Motor neuron (in vitro differentiated cells): ENCODE measurements at regions not wholly inside any gene's neighbourhood (a gene's known extent, or its start where the extent isn't known, plus 50 kb on each side); places are given as distances from the start of the nearest gene placed in this dataset.
A peak's percentile ranks its signal among the peaks of the same experiment; 100 is the strongest.

Source experiments
- ATAC-seq, 8 experiments: fragments of 200-7000 bp; cut with Tn5 transposase; replicated peaks in 6 of 8; 2 replicates each; pipeline ENCODE4 v1.8.0; 2021; ENCODE audit warnings: mild to moderate bottlenecking in 8 of 8, moderate library complexity in 8 of 8
- H3K27ac ChIP-seq, 2 donors: fragments of 250-450 bp; sonication (Bioruptor Pico); 2 replicates each; pipeline ENCODE4 v1.9.0; 2021; ENCODE audit warnings: antibody characterized with exemption in 2 of 2, mild to moderate bottlenecking in 2 of 2, moderate library complexity in 1 of 2
- H3K4me1 ChIP-seq, 2 donors: fragments of 250-450 bp; sonication (Bioruptor Pico); replicated peaks in 1 of 2; 2 replicates each; pipeline ENCODE4 v1.6.1; 2021; ENCODE audit warnings: antibody characterized with exemption in 2 of 2, mild to moderate bottlenecking in 2 of 2, moderate library complexity in 1 of 2
- H3K4me3 ChIP-seq, 5 donors: fragments of 250-450 bp; sonication (Bioruptor Pico); 2 replicates each; pipeline ENCODE4 v1.9.0; 2021; ENCODE audit warnings: antibody characterized with exemption in 5 of 5, mild to moderate bottlenecking in 5 of 5, moderate library complexity in 4 of 5
- WGBS, 10 experiments: fragments of 450-650 bp; shearing (Covaris generic); methylation state at CpG; one replicate each; pipeline ENCODE4 v1.0.0; 2022; 5-methylcytosine and 5-hydroxymethylcytosine counted together
- in situ Hi-C, 9 experiments: fragments of 400-800 bp; cut with MboI; loops; one replicate each; pipeline ENCODE4 v1.15.0; 2021; ENCODE audit warnings: low sequenced_read_pairs in 9 of 9, low pct_unique_long_range_greater_than_20kb in 2 of 9; ENCODE audit not compliant: unreplicated experiment in 9 of 9

DNA sequence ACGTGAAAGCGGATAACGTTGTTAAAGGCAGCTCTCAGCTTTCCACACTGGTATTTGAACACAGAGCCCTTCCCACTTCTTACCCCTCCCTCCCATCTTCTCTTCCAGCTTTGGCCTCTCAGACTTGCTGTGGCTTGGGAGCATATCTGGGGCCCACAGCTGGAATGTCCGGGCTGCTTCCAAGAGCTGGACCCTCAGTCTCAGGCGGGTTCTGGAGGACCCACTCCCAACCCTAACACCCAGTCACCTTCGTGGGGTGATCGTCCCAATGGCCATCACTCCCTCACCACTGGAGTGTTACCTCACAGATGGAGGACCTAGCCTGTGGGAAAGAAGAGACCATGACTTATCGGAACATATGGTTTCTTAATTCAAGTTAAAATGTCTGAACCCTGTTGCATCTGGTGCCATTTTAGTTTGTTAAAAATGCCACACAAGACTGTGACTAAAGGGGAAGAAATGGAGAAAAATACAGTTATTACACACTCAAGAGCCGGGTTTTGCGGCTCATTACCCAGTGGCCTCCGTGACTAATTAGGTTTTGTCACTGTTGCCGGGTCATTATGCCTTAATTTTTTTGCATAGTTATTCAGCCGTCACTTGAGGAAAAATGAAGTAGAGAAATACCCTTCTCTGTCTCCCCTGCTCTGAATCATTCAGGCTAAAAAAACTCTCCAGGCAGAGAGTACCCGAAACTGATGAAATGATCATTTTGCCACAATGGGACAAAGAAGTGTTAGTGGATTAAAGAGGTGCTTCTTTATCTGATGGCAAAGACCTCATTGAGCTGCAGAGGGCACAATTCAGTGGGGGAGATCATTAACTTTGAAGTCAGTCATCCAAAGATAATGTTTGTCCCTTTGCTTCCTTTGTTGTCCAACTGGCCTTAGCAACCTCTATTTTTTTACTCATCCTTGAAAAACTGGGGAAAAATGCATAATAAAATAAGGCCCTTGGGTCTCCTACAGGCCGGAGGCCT is 87.2 kb upstream of the HTATIP2 start:
- peak in 3 of 8 experiments; percentile 44 to 80 (median 70) for ATAC-seq
- H3K4me1 ChIP-seq = peaks cover 0 to 3% of the 10 kb centered on the region in 2 donors
- H3K4me3 ChIP-seq = no peak overlapping the region
- in situ Hi-C loops = no loop called here
- WGBS, 10 experiments = 3 to 71% (median 48%) methylated on average over 1 to 9 of the region's 15 CpGs
- no peak overlapping the region for H3K27ac ChIP-seq

DNA sequence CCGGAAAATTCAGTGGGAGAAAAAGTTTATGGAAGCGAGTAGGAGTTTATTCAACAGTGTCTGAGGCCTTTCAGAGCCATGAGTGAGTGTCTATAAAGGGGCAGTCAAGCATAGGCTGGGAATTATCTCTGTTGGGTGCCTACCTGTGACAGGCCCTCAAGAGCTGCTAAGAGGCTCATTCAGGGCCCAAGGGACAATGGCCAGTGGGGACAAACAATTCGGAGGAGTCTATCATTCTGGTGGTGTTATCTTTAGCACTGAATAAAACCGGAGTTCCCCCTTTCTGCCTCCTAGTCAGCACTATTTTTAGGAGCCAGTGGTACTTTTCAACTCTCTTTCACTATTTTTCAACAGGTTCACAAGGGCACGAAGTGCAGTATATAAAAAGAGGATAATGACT is 89.5 kb upstream of the HTATIP2 start:
- ATAC-seq = peak in 2 of 8 experiments; percentile 38 to 63
- Histone ChIP-seq H3K27ac (no peak overlapping the region), H3K4me3 (no peak overlapping the region), H3K4me1 (peaks cover 0 to 3% of the 10 kb centered on the region in 2 donors)
- in situ Hi-C loops = no loop called here
- WGBS, 10 experiments = 0 to 44% (median 8%) methylated on average over 1 to 5 of the region's 5 CpGs; no CpG with 5 or more reads in 1 of the 10 experiments

DNA sequence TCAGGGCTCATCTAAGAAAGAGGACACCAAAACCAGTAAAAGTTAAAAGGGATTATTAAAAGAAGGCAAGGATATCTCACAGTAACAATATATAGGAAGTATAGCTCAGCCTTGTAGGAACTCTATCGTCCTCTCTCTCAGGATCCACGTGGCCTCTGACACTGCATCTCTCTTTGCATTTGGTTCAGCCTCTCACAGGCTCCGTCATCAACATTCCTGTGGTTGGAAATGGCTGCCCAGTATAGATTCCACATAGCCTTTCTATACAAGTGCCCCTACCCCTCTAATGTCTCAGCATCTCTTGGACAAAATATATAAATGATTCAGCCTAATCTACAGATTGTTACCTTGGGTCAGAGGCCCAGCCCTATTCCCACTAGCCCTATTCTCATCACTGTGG is 101.3 kb upstream of the DBX1 start:
- WGBS, 10 experiments = 0 to 100% (median 56%) methylated on average over 1 to 3 of the region's 3 CpGs; no CpG with 5 or more reads in 3 of the 10 experiments
- ATAC-seq = no peak
- H3K4me1 ChIP-seq = peaks cover 0 to 3% of the 10 kb centered on the region in 2 donors

DNA sequence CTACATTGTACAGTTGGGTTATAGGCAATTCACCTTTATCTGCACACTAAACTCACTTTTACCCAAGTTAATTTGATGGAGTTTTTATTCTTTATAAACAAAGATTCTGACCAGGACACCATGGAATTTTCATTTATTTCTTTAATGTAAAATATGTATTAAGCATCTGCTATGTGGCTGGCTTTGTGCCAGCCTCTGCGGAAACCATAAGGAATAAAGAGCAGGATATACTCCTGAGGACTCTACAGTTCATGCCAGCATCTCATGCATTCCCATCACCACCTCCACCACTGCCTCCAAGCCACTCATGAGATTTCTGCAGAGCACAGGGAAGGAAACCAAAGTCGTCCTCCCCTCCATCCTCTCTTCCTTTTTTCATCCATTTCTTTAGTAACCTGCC is 100.0 kb upstream of the DBX1 start:
- peaks cover 0 to 3% of the 10 kb centered on the region in 2 donors for H3K4me1 ChIP-seq
- no peak for ATAC-seq
- no peak overlapping the region for H3K4me3 ChIP-seq
- no peak overlapping the region for H3K27ac ChIP-seq
- in situ Hi-C loops = no loop called here
- 70 to 100% (median 92%) methylated on average over 1 to 2 of the region's 2 CpGs; no CpG with 5 or more reads in 5 of the 10 experiments for WGBS, 10 experiments

More for the DNA sequence above, 101.3 kb upstream of the DBX1 start:
- Histone ChIP-seq H3K27ac (no peak overlapping the region), H3K4me3 (no peak overlapping the region)
- in situ Hi-C loops = no loop called here

GRCh38 chr11:20259506-20259905 is 99.2 kb upstream of the DBX1 start:
- no peak for ATAC-seq
- Histone ChIP-seq H3K4me3 (no peak overlapping the region), H3K27ac (no peak overlapping the region), H3K4me1 (peaks cover 0 to 3% of the 10 kb centered on the region in 2 donors)
- in situ Hi-C loops = no loop called here
- 0 to 100% (median 83%) methylated on average over 1 to 2 of the region's 2 CpGs; no CpG with 5 or more reads in 5 of the 10 experiments for WGBS, 10 experiments

- 0 to 56% (median 24%) methylated on average over 3 to 6 of the region's 6 CpGs; no CpG with 5 or more reads in 1 of the 10 experiments for WGBS, 10 experiments
- peak in 3 of 8 experiments; percentile 25 to 54 (median 42) for ATAC-seq
- in situ Hi-C loops = no loop called here
- no peak overlapping the region for H3K4me3 ChIP-seq
- H3K27ac ChIP-seq = no peak overlapping the region
- peaks cover 0 to 3% of the 10 kb centered on the region in 2 donors for H3K4me1 ChIP-seq
These were observed 98.2 kb upstream of the DBX1 start for GRCh38 chr11:20258376-20258895.

DNA sequence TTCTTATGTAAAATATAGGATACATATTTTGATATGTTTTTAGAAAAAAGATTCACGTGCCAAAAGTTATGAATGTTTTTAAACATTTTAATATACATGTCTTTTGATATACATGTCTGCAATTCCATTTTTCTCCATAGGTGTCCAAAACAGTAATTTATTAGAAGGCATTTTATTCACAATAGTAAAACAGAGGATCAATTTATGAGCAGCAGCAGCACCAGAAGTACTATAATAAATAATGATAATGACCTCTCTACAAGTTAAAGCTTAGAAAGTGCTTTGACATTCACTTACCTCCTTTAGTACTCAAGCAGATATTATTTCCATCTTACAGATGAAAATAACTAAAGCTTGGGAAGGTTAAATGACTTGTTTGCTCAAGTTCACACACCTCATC is 96.7 kb upstream of the DBX1 start:
- H3K4me1 ChIP-seq = peaks cover 0 to 3% of the 10 kb centered on the region in 2 donors
- in situ Hi-C loops = no loop called here
- no peak overlapping the region for H3K27ac ChIP-seq
- WGBS, 10 experiments = 0 to 100% (median 78%) methylated on average over 1 of the region's 1 CpG; no CpG with 5 or more reads in 1 of the 10 experiments
- H3K4me3 ChIP-seq = no peak overlapping the region
- no peak for ATAC-seq

- WGBS, 10 experiments = 0 to 91% (median 83%) methylated on average over 1 to 5 of the region's 5 CpGs
- ATAC-seq = no peak
- in situ Hi-C loops = no loop called here
These were observed 93.5 kb upstream of the DBX1 start for GRCh38 chr11:20253796-20254195.

DNA sequence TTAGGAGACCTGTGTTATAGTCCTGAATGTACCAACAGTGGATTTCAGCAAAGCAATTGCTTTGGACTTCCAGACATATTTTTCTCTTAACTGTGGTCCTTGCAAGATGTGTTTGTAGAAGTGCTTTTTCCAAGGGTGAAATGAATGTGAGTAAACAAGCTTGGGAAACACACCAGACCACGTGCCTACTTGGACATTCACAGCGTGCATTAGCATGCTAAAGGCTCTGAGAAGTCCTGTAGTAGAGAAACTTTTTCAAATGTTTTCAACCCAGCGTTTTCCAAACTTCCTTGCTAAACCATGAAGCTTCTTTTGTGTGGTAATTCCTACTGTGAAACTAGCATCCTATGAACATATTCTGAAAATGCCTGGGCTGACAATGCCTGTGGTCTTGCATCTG is 91.2 kb upstream of the DBX1 start:
- ATAC-seq = no peak
- WGBS, 10 experiments = 0 to 100% (median 40%) methylated on average over 1 to 3 of the region's 3 CpGs; no CpG with 5 or more reads in 1 of the 10 experiments
- in situ Hi-C loops = no loop called here
- Histone ChIP-seq H3K27ac (no peak overlapping the region), H3K4me3 (no peak overlapping the region), H3K4me1 (peaks cover 9 to 10% of the 10 kb centered on the region in 2 donors)

More at GRCh38 chr11:20253796-20254195, 93.5 kb upstream of the DBX1 start:
- Histone ChIP-seq H3K27ac (no peak overlapping the region), H3K4me3 (no peak overlapping the region), H3K4me1 (peaks cover 0 to 8% of the 10 kb centered on the region in 2 donors)

GRCh38 chr11:20250644-20251247 is 90.5 kb upstream of the DBX1 start:
- ATAC-seq = no peak
- 7 to 100% (median 75%) methylated on average over 1 to 3 of the region's 3 CpGs for WGBS, 10 experiments

GRCh38 chr11:20249796-20250195 is 89.5 kb upstream of the DBX1 start:
- Histone ChIP-seq H3K4me3 (no peak overlapping the region), H3K4me1 (peaks cover 9 to 10% of the 10 kb centered on the region in 2 donors), H3K27ac (no peak overlapping the region)
- WGBS, 10 experiments = 0 to 94% (median 73%) methylated on average over 1 to 3 of the region's 3 CpGs; no CpG with 5 or more reads in 3 of the 10 experiments
- no peak for ATAC-seq
- in situ Hi-C loops = loop anchor here in 1 of 9 experiments (25.0 kb wide), 1 partner anchor 88 kb away; no protein-coding TSS in a partner anchor

More at GRCh38 chr11:20250644-20251247, 90.5 kb upstream of the DBX1 start:
- Histone ChIP-seq H3K4me1 (peaks cover 9 to 10% of the 10 kb centered on the region in 2 donors), H3K27ac (no peak overlapping the region), H3K4me3 (no peak overlapping the region)
- in situ Hi-C loops = no loop called here

- H3K4me3 ChIP-seq = no peak overlapping the region
- in situ Hi-C loops = loop anchor here in 1 of 9 experiments (25.0 kb wide), 1 partner anchor 88 kb away; no protein-coding TSS in a partner anchor
- 0 to 100% (median 70%) methylated on average over 2 to 5 of the region's 5 CpGs for WGBS, 10 experiments
- H3K4me1 ChIP-seq = peaks cover 9 to 10% of the 10 kb centered on the region in 2 donors
- ATAC-seq = peak in 1 of 8 experiments; percentile 34
- H3K27ac ChIP-seq = no peak overlapping the region
These were observed 89.1 kb upstream of the DBX1 start for GRCh38 chr11:20249378-20249777.

DNA sequence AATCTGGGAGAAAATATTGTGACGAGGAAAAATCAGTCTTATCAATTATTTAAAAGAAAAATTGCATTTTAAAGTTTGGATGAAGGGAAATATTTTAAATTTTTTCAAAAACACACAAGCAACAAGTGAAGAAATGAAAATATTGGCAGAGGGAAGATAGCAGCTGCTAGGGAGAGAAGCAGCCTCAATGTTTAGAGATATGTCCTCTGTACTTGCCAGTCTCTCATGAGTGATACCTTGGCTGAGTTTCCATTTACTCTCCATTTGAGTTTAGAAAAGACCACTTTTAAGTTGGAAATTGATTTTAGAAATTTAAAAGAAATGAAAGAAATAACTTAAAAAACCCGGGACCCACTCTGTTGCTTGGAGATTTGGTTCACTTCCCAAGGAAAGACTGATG is 88.6 kb upstream of the DBX1 start:
- in situ Hi-C loops = loop anchor here in 1 of 9 experiments (25.0 kb wide), 1 partner anchor 88 kb away; no protein-coding TSS in a partner anchor
- no peak for ATAC-seq
- Histone ChIP-seq H3K4me3 (no peak overlapping the region), H3K27ac (no peak overlapping the region), H3K4me1 (peaks cover 9 to 10% of the 10 kb centered on the region in 2 donors)
- WGBS, 10 experiments = 3 to 81% (median 58%) methylated on average over 1 to 2 of the region's 2 CpGs
